ENCODE measurements at regions not wholly inside any gene's neighbourhood (a gene's known extent, or its start where the extent isn't known, plus 50 kb on each side); places are given as distances from the start of the nearest gene placed in this dataset.

GRCh38 chr3:159854500-159855124 is 134.0 kb upstream of the IL12A start:
- TF ChIP-seq CTCF (IDR thresholded peaks at IDR 0.05), result no peak
- TF ChIP-seq POLR2A (IDR thresholded peaks at IDR 0.05), result no peak
